Heart right ventricle (tissue), 16 donors: ENCODE measurements at regions not wholly inside any gene's neighbourhood (a gene's known extent, or its start where the extent isn't known, plus 50 kb on each side); places are given as distances from the start of the nearest gene placed in this dataset.

ENCODE experiments used
- ATAC-seq, 8 donors: fragments of 200-7000 bp; cut with Tn5 transposase; one replicate each; pipeline ENCODE4 v1.9.1; 2020; ENCODE audit warnings: mild to moderate bottlenecking in 8 of 8, moderate library complexity in 8 of 8, moderate number of reproducible peaks in 1 of 8
- DNase-seq, 2 donors: peaks; one replicate each; pipeline ENCODE4 v3.0.0-alpha.2; 2020
- H3K27ac ChIP-seq, 10 donors: fragments of 200-600 bp; sonication (generic) in 2 of 10; one replicate each; pipeline versions ENCODE4 v1.5.0 to v1.8.0; 2020 to 2022; ENCODE audit warnings: mild to moderate bottlenecking in 3 of 10
- H3K27me3 ChIP-seq, 7 donors: fragments of 200-600 bp; one replicate each; pipeline ENCODE4 v1.8.0; 2021 to 2022; ENCODE audit warnings: mild to moderate bottlenecking in 2 of 7
- H3K36me3 ChIP-seq, 9 donors: fragments of 200-600 bp; sonication (generic) in 1 of 9; one replicate each; pipeline versions ENCODE4 v1.5.0 to v1.8.0; 2020 to 2022; ENCODE audit warnings: mild to moderate bottlenecking in 2 of 9
- H3K4me1 ChIP-seq, 9 donors: fragments of 200-600 bp; sonication (generic) in 1 of 9; one replicate each; pipeline versions ENCODE4 v1.5.0 to v1.8.0; 2020 to 2022; ENCODE audit warnings: mild to moderate bottlenecking in 4 of 9
- H3K4me3 ChIP-seq, 10 donors: fragments of 200-600 bp; sonication (generic) in 2 of 10; one replicate each; pipeline versions ENCODE4 v1.5.0 to v1.8.0; 2020 to 2022; ENCODE audit warnings: mild to moderate bottlenecking in 7 of 10, moderate library complexity in 2 of 10
- H3K9me3 ChIP-seq, 11 donors: fragments of 200-600 bp in 10 of 11; sonication (generic) in 2 of 11; one replicate each; pipeline versions ENCODE4 v1.5.0 to v1.8.0; 2013 to 2022; ENCODE audit warnings: mild to moderate bottlenecking in 2 of 11, control low read depth in 1 of 11, moderate library complexity in 1 of 11
- WGBS, 2 donors: extraction: QIAGEN DNeasy Blood & Tissue Kit; methylation state at CpG; one replicate each; pipeline ENCODE4 v1.1.7; 2013; ENCODE audit warnings: inconsistent platforms in 1 of 2; 5-methylcytosine and 5-hydroxymethylcytosine counted together
- intact Hi-C, 10 donors: fragments of 100-400 bp; cut with DNase I; formaldehyde crosslinking; loops; one replicate each; pipeline versions ENCODE4 v1.11.1 to v1.14.2; 2022
- TF ChIP-seq, protein P1 (sequence below), 9 donors: fragments of 200-600 bp; sonication (generic) in 2 of 9; IDR thresholded peaks; one replicate each; pipeline versions ENCODE4 v1.5.0 to v1.8.0; 2021 to 2022; ENCODE audit warnings: antibody characterized with exemption in 9 of 9, mild to moderate bottlenecking in 5 of 9, moderate library complexity in 1 of 9
- donor health status: Arrhythmogenic right ventricular cardiomyopathy.
- donor health status: ischemic (EF 13 %, LVEDD 7.1; RV severe dilation, severe dysfunction).
- donor health status: healthy with polysubstance abuse.
- donor health status: DM: no; HTN: yes; CAD: no.
- donor health status: DM: no; HTN: no; CAD: no.
- donor health status: ischemic (EF 25% LVEDD 6.9; RV normal size, moderate dysfunction).
- donor health status: ischemic (EF 25% LVEDD 5.7; RV mildly dilated, moderate dysfunction).
- donor health status: healthy.
- donor health status: DM: yes; HTN: yes; CAD: no.
- donor health status: Ischemic cardiomyopathy.
- donor health status: ischemic (EF 35%, LVEDD 5.7; RV mildly dilated, moderate dysfunction).
- donor health status: nonischemic (EF 11% LVEDD 7.7; RV severe dilation, severe dysfunction).
- donor health status: DM: yes; HTN: yes; CAD: no.
- donor health status: PGD.
- donor health status: ischemic (EF 29% LVEDD 5.4; RV normal size, mild dysfunction).
- donor health status: nonischemic (EF 23%, LVEDD 6.1; RV moderate dilation, normal function).

DNA sequence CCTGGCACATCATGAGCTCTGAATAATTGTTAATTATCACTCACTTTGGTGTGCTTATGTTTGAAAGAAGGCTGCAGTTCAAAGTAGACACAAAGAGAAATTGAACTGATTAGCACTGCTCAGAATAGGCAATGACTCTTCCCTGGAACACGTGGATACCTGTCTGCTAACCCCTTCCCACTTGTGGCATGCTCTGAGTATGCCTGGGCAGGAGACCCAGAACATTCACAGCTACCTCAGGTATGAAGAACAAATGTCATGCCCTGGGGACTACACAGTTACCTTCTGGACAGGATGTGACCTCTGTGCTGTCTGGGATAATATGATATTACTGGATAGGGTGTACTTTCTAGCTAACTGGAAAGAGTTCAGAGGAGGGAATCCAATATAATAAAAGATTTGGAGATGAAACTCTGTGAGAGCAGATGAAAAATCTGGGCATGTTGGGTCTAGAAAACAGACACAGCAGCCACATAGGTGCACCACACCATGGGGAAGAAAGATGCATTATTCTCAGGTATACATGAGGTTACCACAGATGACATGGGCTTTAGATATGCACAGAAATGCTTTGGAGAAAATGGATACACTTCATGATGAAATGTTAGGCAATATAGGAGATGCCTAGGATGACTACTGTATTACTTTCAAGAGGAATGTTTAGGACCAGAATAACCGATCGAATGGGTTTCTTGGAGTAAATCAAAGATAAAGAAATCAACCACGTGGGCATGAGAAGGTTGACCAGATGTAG is 324.2 kb upstream of the PREP start:
- peaks cover 0 to 7% (median 0%) of the 10 kb centered on the region in 9 donors for H3K4me1 ChIP-seq
- ATAC-seq: no peak
- TF ChIP-seq, protein P1, sequence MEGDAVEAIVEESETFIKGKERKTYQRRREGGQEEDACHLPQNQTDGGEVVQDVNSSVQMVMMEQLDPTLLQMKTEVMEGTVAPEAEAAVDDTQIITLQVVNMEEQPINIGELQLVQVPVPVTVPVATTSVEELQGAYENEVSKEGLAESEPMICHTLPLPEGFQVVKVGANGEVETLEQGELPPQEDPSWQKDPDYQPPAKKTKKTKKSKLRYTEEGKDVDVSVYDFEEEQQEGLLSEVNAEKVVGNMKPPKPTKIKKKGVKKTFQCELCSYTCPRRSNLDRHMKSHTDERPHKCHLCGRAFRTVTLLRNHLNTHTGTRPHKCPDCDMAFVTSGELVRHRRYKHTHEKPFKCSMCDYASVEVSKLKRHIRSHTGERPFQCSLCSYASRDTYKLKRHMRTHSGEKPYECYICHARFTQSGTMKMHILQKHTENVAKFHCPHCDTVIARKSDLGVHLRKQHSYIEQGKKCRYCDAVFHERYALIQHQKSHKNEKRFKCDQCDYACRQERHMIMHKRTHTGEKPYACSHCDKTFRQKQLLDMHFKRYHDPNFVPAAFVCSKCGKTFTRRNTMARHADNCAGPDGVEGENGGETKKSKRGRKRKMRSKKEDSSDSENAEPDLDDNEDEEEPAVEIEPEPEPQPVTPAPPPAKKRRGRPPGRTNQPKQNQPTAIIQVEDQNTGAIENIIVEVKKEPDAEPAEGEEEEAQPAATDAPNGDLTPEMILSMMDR (IDR thresholded peaks at IDR 0.05): no peak
- H3K27ac ChIP-seq: no peak overlapping the region
- H3K36me3 ChIP-seq: no peaks in the 10 kb centered on the region
- no peaks in the 10 kb centered on the region for H3K27me3 ChIP-seq
- H3K4me3 ChIP-seq: no peak overlapping the region
- 80 to 85% methylated on average over 4 of the region's 4 CpGs for WGBS, 2 donors
- no peak for DNase-seq
- no peaks in the 10 kb centered on the region for H3K9me3 ChIP-seq
- intact Hi-C loops: no loop called here

DNA sequence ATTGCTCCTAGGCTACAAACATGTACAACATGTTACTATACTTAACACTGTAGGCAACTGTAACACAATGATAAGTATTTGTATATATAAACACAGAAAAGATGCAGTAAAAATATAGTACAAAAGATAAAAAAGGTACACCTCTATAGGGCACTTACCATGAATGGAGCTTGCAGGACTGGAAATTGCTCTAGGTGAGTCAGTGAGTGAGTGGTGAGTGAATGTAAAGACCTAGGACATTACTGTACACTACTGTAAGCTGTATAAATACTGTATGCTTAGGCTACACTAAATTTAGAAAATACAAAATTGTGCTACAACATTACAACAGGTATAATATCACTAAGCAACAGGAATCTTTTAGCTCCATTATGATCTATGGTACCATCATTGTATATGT is 312.0 kb upstream of the PREP start:
- no peak overlapping the region for H3K27ac ChIP-seq
- no peak overlapping the region for H3K4me3 ChIP-seq
- H3K36me3 ChIP-seq: no peaks in the 10 kb centered on the region
- DNase-seq (no peak), ATAC-seq (no peak)
- H3K27me3 ChIP-seq: no peaks in the 10 kb centered on the region
- intact Hi-C loops: no loop called here
- H3K4me1 ChIP-seq: no peaks in the 10 kb centered on the region
- H3K9me3 ChIP-seq: peaks cover 0 to 35% (median 8%) of the 10 kb centered on the region in 11 donors
- TF ChIP-seq, protein P1 (IDR thresholded peaks at IDR 0.05): no peak

DNA sequence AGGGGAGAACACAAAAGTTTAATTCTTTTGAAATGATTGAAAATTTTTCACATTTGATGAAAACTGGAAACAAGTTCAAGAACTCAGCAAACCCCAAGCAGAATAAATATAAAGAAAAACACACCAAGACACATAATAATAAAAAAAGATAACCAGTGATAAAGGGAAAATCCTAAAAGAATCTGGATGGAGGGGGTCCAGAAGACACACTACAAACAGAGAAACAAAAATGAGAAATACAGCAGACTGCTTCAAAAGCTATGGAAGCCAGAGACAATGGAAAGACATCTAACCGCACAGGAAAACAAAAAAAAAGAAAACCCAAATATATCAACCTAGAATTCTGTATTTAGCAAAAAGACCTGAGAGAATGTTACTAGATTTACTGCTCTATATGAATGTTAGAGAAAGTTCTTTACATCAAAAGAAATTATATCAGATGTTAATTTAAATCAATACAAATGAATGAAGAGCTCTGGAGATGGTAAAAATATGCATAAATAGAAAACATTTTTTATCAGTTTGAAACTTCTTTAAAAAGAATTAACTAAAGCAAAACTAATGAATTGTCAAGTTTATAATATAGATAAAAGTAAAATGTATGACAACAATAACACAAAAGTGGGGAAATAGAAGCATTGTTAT is 310.7 kb upstream of the PREP start:
- Histone ChIP-seq H3K9me3 (peaks cover 0 to 35% (median 8%) of the 10 kb centered on the region in 11 donors), H3K27ac (no peak overlapping the region), H3K4me1 (no peaks in the 10 kb centered on the region), H3K4me3 (no peak overlapping the region), H3K36me3 (no peaks in the 10 kb centered on the region), H3K27me3 (no peaks in the 10 kb centered on the region)
- no peak for ATAC-seq
- TF ChIP-seq, protein P1 (IDR thresholded peaks at IDR 0.05): no peak
- DNase-seq: no peak
- intact Hi-C loops: no loop called here
- 83 to 93% methylated on average over 1 of the region's 1 CpG for WGBS, 2 donors

DNA sequence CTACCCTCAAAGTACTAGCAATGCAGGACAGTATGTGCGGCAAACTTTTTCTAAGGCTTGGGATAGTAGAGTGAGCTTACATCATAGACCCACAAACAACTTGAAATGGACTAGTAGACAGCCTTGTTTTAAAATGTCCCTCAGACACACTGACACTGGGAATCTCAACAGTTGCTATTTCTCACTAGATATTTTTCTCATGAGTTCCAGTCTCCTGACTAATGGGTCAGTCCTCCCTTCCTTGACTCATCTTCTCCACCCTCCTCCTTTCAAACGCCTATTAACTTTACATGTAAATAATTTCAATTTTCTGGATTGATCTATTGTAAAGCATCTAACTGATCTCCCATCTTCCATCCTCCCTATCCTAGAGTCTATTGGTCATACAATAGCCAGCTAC is 308.3 kb upstream of the PREP start:
- no peaks in the 10 kb centered on the region for H3K4me1 ChIP-seq
- 95 to 100% methylated on average over 2 of the region's 2 CpGs for WGBS, 2 donors
- DNase-seq (no peak), ATAC-seq (no peak)
- no peak overlapping the region for H3K4me3 ChIP-seq
- H3K9me3 ChIP-seq: peaks cover 0 to 35% (median 8%) of the 10 kb centered on the region in 11 donors
- no peaks in the 10 kb centered on the region for H3K27me3 ChIP-seq
- no peaks in the 10 kb centered on the region for H3K36me3 ChIP-seq
- TF ChIP-seq, protein P1 (IDR thresholded peaks at IDR 0.05): no peak
- intact Hi-C loops: no loop called here
- no peak overlapping the region for H3K27ac ChIP-seq
